AG04449 (cell line): ENCODE measurements at regions not wholly inside any gene's neighbourhood (a gene's known extent, or its start where the extent isn't known, plus 50 kb on each side); places are given as distances from the start of the nearest gene placed in this dataset.

Experiments
- CTCF ChIA-PET: fragments of 350-600 bp; formaldehyde crosslinking; extraction: SDS; loops from one replicate; lab custom pipeline; 2021; ENCODE audit warnings: antibody characterized with exemption; lab: Yijun Ruan, JAX
- POLR2A ChIA-PET: fragments of 400-600, 350-600 bp; formaldehyde crosslinking; extraction: SDS; loops from one replicate; lab custom pipeline; 2020; ENCODE audit warnings: antibody characterized with exemption, inconsistent platforms; lab: Yijun Ruan, JAX
- DNase-seq: peaks from one replicate; pipeline ENCODE4 v3.0.0-alpha.2; 2010; ENCODE audit warnings: low read depth, low spot score
- H3K4me3 ChIP-seq: 2 replicates; pipeline ENCODE4 v1.5.1; 2011; ENCODE audit warnings: low read depth, mild to moderate bottlenecking, control low read depth, low read length
- CTCF ChIP-seq: IDR thresholded peaks from one replicate; pipeline ENCODE4 v1.5.1; 2011; ENCODE audit warnings: mild to moderate bottlenecking, moderate library complexity, low read length, control low read depth, inconsistent platforms; ENCODE audit not compliant: insufficient read depth; ENCODE audit errors: missing control alignments

- no peak for TF ChIP-seq CTCF
- POLR2A ChIA-PET: no interaction called here
- no peak overlapping the region for H3K4me3 ChIP-seq
- CTCF ChIA-PET: no interaction called here
- DNase-seq: no peak
Measured at GRCh38 chr20:5471368-5471767, 139.4 kb downstream of the GPCPD1 start.

- no peak for DNase-seq
- POLR2A ChIA-PET: no interaction called here
- CTCF ChIA-PET: no interaction called here
- TF ChIP-seq CTCF: no peak
- no peak overlapping the region for H3K4me3 ChIP-seq
Measured at GRCh38 chr20:5470943-5471342, 139.9 kb downstream of the GPCPD1 start.

- POLR2A ChIA-PET: no interaction called here
- CTCF ChIA-PET: no interaction called here
- no peak for DNase-seq
- H3K4me3 ChIP-seq: no peak overlapping the region
- no peak for TF ChIP-seq CTCF
Measured at GRCh38 chr20:5470458-5470857, 140.3 kb downstream of the GPCPD1 start.

- ChIA-PET CTCF (interaction anchor here (0.8 kb wide), 1 partner anchor 263 kb away, joined by 3 read pairs; no protein-coding TSS in a partner anchor), POLR2A (no interaction called here)
- no peak for DNase-seq
- TF ChIP-seq CTCF: no peak
- H3K4me3 ChIP-seq: no peak overlapping the region
Measured at GRCh38 chr20:5469111-5469510, 141.7 kb downstream of the GPCPD1 start.

- ChIA-PET CTCF (no interaction called here), POLR2A (no interaction called here)
- H3K4me3 ChIP-seq: no peak overlapping the region
- TF ChIP-seq CTCF: no peak
- DNase-seq: no peak
Measured at GRCh38 chr20:5467086-5467485, 143.7 kb downstream of the GPCPD1 start.

GRCh38 chr20:5465604-5465927 lies 145.2 kb downstream of the GPCPD1 start:
- DNase-seq: no peak
- POLR2A ChIA-PET: no interaction called here
- no peak for TF ChIP-seq CTCF
- CTCF ChIA-PET: no interaction called here
- H3K4me3 ChIP-seq: no peak overlapping the region
